Sigmoid colon (tissue), 4 donors: ENCODE measurements at regions not wholly inside any gene's neighbourhood (a gene's known extent, or its start where the extent isn't known, plus 50 kb on each side); places are given as distances from the start of the nearest gene placed in this dataset.

Source experiments
- POLR2A ChIP-seq, 2 donors: fragments of 450-650 bp; IDR thresholded peaks; one replicate each; pipeline ENCODE4 v1.6.1; 2016; ENCODE audit warnings: antibody characterized with exemption in 2 of 2, mild to moderate bottlenecking in 2 of 2, moderate library complexity in 2 of 2
- POLR2AphosphoS5 ChIP-seq, 4 donors: sonication (generic); formaldehyde crosslinking; IDR thresholded peaks; one replicate each; pipeline ENCODE4 v1.6.1; 2017; ENCODE audit warnings: antibody characterized with exemption in 4 of 4
- TF ChIP-seq, protein P1 (sequence below), 4 experiments: fragments of 450-650 bp in 3 of 4; fragments of 200-600 bp in 1 of 4; IDR thresholded peaks; one replicate each; pipeline ENCODE4 v1.5.1; 2016 to 2019; ENCODE audit warnings: antibody characterized with exemption in 4 of 4, mild to moderate bottlenecking in 3 of 4, moderate library complexity in 2 of 4

DNA sequence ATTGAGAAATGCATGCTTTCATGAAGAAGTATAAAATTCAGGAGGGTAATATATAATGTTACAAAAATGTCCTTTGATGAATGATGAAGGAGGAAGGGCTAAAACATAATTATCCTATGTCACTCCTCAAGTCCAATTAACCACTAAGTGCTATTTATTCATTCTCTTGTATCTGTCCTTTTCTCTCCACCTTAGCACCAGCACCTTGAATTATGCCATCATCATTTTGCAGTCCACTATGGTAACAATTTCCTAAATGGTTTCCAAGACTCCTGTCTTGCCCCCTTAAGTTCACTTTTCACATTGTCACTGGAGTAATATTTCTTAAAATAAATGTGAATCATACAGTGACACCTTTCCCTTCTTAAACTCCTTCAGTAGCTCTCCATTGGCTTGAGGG lies 756.3 kb downstream of the STPG2 start:
- TF ChIP-seq POLR2AphosphoS5 (IDR thresholded peaks at IDR 0.05) (no peak), POLR2A (IDR thresholded peaks at IDR 0.05) (no peak)
- TF ChIP-seq, protein P1, sequence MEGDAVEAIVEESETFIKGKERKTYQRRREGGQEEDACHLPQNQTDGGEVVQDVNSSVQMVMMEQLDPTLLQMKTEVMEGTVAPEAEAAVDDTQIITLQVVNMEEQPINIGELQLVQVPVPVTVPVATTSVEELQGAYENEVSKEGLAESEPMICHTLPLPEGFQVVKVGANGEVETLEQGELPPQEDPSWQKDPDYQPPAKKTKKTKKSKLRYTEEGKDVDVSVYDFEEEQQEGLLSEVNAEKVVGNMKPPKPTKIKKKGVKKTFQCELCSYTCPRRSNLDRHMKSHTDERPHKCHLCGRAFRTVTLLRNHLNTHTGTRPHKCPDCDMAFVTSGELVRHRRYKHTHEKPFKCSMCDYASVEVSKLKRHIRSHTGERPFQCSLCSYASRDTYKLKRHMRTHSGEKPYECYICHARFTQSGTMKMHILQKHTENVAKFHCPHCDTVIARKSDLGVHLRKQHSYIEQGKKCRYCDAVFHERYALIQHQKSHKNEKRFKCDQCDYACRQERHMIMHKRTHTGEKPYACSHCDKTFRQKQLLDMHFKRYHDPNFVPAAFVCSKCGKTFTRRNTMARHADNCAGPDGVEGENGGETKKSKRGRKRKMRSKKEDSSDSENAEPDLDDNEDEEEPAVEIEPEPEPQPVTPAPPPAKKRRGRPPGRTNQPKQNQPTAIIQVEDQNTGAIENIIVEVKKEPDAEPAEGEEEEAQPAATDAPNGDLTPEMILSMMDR (IDR thresholded peaks at IDR 0.05), result no peak
